Fibroblast of villous mesenchyme (primary cell): ENCODE measurements at regions not wholly inside any gene's neighbourhood (a gene's known extent, or its start where the extent isn't known, plus 50 kb on each side); places are given as distances from the start of the nearest gene placed in this dataset.

Experiments used
- DNase-seq: peaks from one replicate; pipeline ENCODE4 v3.0.0-alpha.2; 2010; ENCODE audit warnings: low read depth
- H3K4me3 ChIP-seq: 2 replicates; pipeline ENCODE4 v1.5.1; 2011; ENCODE audit warnings: low read depth, mild to moderate bottlenecking, low read length
- CTCF ChIP-seq: IDR thresholded peaks from 2 replicates; pipeline ENCODE4 v1.5.1; 2012; ENCODE audit warnings: low read depth, mild to moderate bottlenecking, low read length; ENCODE audit not compliant: insufficient read depth

GRCh38 chr3:43207628-43208085 lies 78.7 kb upstream of the SNRK start:
- H3K4me3 ChIP-seq = no peak overlapping the region
- no peak for TF ChIP-seq CTCF
- DNase-seq = peak; percentile 87

GRCh38 chr3:43206632-43207031 lies 79.7 kb upstream of the SNRK start:
- TF ChIP-seq CTCF = no peak
- no peak for DNase-seq
- no peak overlapping the region for H3K4me3 ChIP-seq

- no peak for DNase-seq
- TF ChIP-seq CTCF = no peak
- H3K4me3 ChIP-seq = no peak overlapping the region
These were observed 80.2 kb upstream of the SNRK start for GRCh38 chr3:43206105-43206504.

GRCh38 chr3:43203022-43203421 lies 83.3 kb upstream of the SNRK start:
- TF ChIP-seq CTCF = no peak
- DNase-seq = no peak
- no peak overlapping the region for H3K4me3 ChIP-seq

- TF ChIP-seq CTCF = no peak
- DNase-seq = no peak
- no peak overlapping the region for H3K4me3 ChIP-seq
These were observed 84.8 kb upstream of the SNRK start for GRCh38 chr3:43201581-43201980.

GRCh38 chr3:43199645-43200306 lies 86.6 kb upstream of the SNRK start:
- H3K4me3 ChIP-seq = no peak overlapping the region
- no peak for TF ChIP-seq CTCF
- no peak for DNase-seq
